ENCODE measurements at regions not wholly inside any gene's neighbourhood (a gene's known extent, or its start where the extent isn't known, plus 50 kb on each side); places are given as distances from the start of the nearest gene placed in this dataset.

DNA sequence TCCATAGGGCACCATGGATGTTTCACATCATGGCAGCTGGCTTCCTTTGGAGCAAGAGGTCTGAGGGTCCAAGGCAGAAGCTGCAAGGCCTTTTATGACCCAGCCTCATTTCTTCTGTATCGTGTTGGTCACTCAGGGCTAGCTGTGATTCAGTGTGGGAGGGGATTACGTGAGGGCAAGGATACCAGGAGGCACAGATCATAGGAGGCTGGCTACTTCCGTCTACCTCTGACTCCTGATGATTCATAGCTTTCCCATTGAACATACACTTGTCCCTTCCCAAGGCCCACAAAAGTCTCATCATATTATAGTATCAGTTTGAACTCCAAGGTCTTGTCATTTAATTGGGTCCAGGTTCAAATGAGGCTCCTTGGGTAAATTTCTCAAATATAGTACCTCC is 135.3 kb upstream of the ZBED5 start:
- H3K4me3 ChIP-seq (ENCODE audit: low read depth, low read length, poor library complexity, severe bottlenecking) = no peak overlapping the region
- H3K27ac ChIP-seq (ENCODE audit: low read depth, low read length, poor library complexity, severe bottlenecking) = no peak overlapping the region
- POLR2A ChIA-PET (ENCODE audit: low non-redundant PET) = no interaction called here
- H3K36me3 ChIP-seq (ENCODE audit: insufficient read depth, low read length, poor library complexity, severe bottlenecking) = no peaks in the 10 kb centered on the region
- no peaks in the 10 kb centered on the region for H3K4me1 ChIP-seq (ENCODE audit: insufficient read depth, low read length, poor library complexity, severe bottlenecking)
- no peaks in the 10 kb centered on the region for H3K27me3 ChIP-seq (replicated peaks; ENCODE audit: insufficient read depth, low read depth, low read length, poor library complexity)
- DNase-seq (ENCODE audit: low spot score) = no peak
- TF ChIP-seq CTCF (conservative IDR thresholded peaks at IDR 0.05; ENCODE audit: low read depth, low read length) (no peak), EZH2 (IDR thresholded peaks at IDR 0.05; ENCODE audit: borderline replicate concordance, low read depth, low read length, poor library complexity, severe bottlenecking) (no peak)
- H3K9me3 ChIP-seq (ENCODE audit: low read depth, low read length, poor library complexity, severe bottlenecking) = no peaks in the 10 kb centered on the region
- CTCF ChIA-PET = no interaction called here
- intact Hi-C loops (cut with micrococcal nuclease; ENCODE audit: unreplicated experiment) = no loop called here
- no TSS peak for BruUV-seq (replicated peaks)

GRCh38 chr11:10991393-10991792 is 133.5 kb upstream of the ZBED5 start:
- no TSS peak for BruUV-seq (replicated peaks)
- CTCF ChIA-PET = no interaction called here
- TF ChIP-seq EZH2 (IDR thresholded peaks at IDR 0.05; ENCODE audit: borderline replicate concordance, low read depth, low read length, poor library complexity, severe bottlenecking) = no peak
- TF ChIP-seq CTCF (conservative IDR thresholded peaks at IDR 0.05; ENCODE audit: low read depth, low read length) = no peak
- no peak overlapping the region for H3K27ac ChIP-seq (ENCODE audit: low read depth, low read length, poor library complexity, severe bottlenecking)
- no peak overlapping the region for H3K4me3 ChIP-seq (ENCODE audit: low read depth, low read length, poor library complexity, severe bottlenecking)
- POLR2A ChIA-PET (ENCODE audit: low non-redundant PET) = no interaction called here
- H3K4me1 ChIP-seq (ENCODE audit: insufficient read depth, low read length, poor library complexity, severe bottlenecking) = no peaks in the 10 kb centered on the region
- peak; percentile 1 for DNase-seq (ENCODE audit: low spot score)
- H3K9me3 ChIP-seq (ENCODE audit: low read depth, low read length, poor library complexity, severe bottlenecking) = no peaks in the 10 kb centered on the region
- intact Hi-C loops (cut with micrococcal nuclease; ENCODE audit: unreplicated experiment) = no loop called here
- no peaks in the 10 kb centered on the region for H3K27me3 ChIP-seq (replicated peaks; ENCODE audit: insufficient read depth, low read depth, low read length, poor library complexity)
- H3K36me3 ChIP-seq (ENCODE audit: insufficient read depth, low read length, poor library complexity, severe bottlenecking) = no peaks in the 10 kb centered on the region

DNA sequence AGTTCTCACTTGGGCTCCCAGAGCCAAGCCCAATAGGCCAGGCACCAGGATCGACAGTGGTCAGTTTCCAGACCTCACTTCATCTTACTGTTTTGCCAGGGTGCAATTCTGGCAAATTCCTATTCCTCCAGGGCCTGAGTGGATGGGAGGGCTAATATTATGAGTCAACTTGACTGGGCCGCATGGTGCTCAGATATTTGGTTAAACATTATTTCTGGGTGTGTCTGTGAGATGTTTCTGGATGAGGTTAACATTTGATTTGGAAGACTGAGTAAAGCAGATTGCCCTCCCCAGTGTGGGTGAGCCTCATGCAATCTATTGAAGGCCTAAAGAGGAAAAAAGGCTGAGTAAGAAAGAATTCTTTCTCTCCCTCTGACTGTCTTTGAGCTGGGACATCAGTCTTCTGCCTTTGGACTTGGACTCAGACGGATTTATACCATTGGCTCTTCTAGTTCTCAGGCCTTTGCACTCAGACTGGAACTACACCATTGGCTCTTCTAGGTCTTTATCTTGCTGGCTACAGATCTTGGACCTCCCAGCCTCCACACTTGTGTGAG is 132.9 kb upstream of the ZBED5 start:
- Histone ChIP-seq H3K36me3 (ENCODE audit: insufficient read depth, low read length, poor library complexity, severe bottlenecking) (no peaks in the 10 kb centered on the region), H3K27me3 (replicated peaks; ENCODE audit: insufficient read depth, low read depth, low read length, poor library complexity) (no peaks in the 10 kb centered on the region), H3K27ac (ENCODE audit: low read depth, low read length, poor library complexity, severe bottlenecking) (no peak overlapping the region), H3K4me3 (ENCODE audit: low read depth, low read length, poor library complexity, severe bottlenecking) (no peak overlapping the region), H3K9me3 (ENCODE audit: low read depth, low read length, poor library complexity, severe bottlenecking) (no peaks in the 10 kb centered on the region), H3K4me1 (ENCODE audit: insufficient read depth, low read length, poor library complexity, severe bottlenecking) (no peaks in the 10 kb centered on the region)
- DNase-seq (ENCODE audit: low spot score) = no peak
- intact Hi-C loops (cut with micrococcal nuclease; ENCODE audit: unreplicated experiment) = no loop called here
- ChIA-PET POLR2A (ENCODE audit: low non-redundant PET) (no interaction called here), CTCF (no interaction called here)
- BruUV-seq (replicated peaks) = no TSS peak
- TF ChIP-seq CTCF (conservative IDR thresholded peaks at IDR 0.05; ENCODE audit: low read depth, low read length) (no peak), EZH2 (IDR thresholded peaks at IDR 0.05; ENCODE audit: borderline replicate concordance, low read depth, low read length, poor library complexity, severe bottlenecking) (no peak)

All from A673 (cell line).